Cardiac septum (tissue), 1 donor: ENCODE measurements at regions not wholly inside any gene's neighbourhood (a gene's known extent, or its start where the extent isn't known, plus 50 kb on each side); places are given as distances from the start of the nearest gene placed in this dataset.
"Not testable (repeated sequence)": the region's sequence is repeated elsewhere in the genome, so short reads cannot be mapped to it uniquely, and the experiment has no call there.

ENCODE experiments used
- DNase-seq: peaks from one replicate; pipeline ENCODE4 v3.0.0-alpha.2; 2020; ENCODE audit warnings: low spot score
- intact Hi-C: fragments of 100-400 bp; cut with DNase I; formaldehyde crosslinking; loops from one replicate; pipeline ENCODE4 v1.14.0; 2022
- donor health status: DM: no; HTN: no; CAD: no.

DNA sequence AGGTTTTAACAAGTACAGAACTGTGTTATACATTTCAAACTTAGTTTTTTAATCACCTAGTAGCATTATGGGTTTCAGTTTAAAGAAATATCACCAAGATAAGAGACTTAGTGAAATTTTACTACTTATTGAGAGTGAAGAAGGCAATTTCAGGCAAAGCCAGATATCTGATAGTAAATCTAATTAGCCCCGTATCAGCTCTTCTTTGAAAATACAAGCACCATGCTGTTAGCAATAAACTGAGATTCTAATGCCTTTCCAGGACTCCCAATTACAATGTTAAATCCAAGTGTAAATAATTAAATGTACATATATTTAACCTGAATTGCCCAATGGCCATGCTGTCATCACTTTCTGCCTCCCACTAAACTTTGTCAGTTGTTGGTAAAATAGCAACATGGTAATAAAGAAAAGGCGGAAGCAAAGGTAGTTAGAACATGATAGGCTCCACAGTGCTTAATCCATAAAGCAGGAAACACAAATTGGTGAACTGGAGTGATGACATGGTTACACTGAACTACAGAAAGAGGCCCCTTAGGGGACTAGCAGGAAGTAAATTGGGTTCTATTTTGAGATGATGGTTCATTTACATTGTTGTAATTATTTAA lies 646.1 kb downstream of the C12orf50 start:
- DNase-seq, result no peak
- intact Hi-C loops, result no loop called here

GRCh38 chr12:87382436-87382835 lies 646.8 kb downstream of the C12orf50 start:
- no peak for DNase-seq
- intact Hi-C loops, result no loop called here

DNA sequence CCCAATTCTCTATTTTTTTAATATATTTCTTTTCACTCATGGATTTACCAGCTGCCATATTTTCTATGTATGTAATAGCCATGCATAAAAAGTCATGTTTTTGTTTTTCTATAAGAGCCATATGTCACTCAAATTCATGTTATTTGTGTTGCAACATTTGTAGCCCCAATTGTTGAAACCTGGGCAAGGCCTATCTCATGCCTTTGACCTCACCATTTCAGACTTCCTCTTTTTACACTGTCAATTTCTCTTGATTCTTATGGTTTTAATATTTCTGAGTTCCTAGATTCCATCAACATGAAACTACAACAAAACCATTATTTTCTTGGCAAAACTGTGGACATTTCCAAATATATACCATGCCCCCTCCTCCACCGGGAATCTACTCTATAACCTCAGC lies 647.5 kb downstream of the C12orf50 start:
- no peak for DNase-seq
- intact Hi-C loops, result no loop called here

GRCh38 chr12:87378526-87378925 lies 650.7 kb downstream of the C12orf50 start:
- intact Hi-C loops, result no loop called here
- DNase-seq, result no peak

DNA sequence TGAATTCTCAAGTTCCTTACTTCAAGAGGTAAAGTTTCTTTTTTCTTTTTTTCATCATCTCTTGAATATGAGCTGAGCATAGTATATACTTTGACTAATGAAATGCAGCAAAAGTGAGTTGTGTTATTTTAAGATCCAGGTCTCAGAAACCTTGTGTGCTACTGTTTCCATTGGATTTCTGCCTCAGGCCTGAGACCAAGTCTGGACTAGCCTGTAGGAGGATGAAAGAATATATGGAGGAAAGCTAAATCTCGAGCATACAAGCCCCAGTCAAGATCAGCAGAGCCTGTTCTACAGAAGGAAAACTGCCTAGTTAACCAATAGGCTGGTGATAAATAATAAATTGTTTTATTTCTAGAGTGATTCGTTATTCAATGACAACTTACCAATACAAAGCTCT lies 652.5 kb downstream of the C12orf50 start:
- no peak for DNase-seq
- intact Hi-C loops, result no loop called here

DNA sequence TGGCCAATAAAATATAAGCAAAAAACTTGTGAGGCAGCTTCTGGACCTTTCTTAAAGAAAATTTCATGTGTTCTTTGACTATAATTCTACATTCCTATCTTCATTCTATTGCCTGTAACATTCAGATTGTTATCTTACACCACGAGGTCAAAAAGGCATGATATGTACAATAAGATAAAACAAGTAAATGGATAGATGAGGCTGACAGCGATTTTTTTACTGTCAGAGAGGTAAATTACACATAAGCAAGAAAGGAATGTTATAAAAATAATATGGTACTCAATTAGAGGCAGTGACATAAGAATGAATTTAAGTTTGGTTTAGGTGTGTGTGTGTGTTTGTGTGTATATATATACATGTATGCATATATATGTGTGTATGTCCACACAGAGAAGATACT lies 660.0 kb downstream of the C12orf50 start:
- intact Hi-C loops, result no loop called here
- DNase-seq, result no peak

DNA sequence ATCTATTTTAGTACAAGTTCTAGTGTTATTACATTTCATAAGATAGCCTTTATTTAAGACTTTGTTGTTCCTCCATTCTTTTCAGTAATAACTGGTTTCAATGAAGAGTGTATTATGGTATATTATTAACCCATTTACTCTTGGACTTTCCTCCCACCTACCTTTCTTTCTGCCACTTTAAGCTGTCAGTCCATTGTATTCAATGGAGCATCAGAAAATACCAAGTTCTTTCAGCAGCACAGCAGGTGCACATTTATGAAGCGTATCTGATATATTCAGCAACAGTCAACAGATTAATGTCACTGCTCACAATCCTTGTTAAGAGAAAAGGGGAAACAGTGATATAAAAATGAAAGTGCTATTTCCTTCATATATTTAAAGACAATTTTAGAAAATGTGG lies 660.9 kb downstream of the C12orf50 start:
- DNase-seq, result no peak
- intact Hi-C loops, result no loop called here

DNA sequence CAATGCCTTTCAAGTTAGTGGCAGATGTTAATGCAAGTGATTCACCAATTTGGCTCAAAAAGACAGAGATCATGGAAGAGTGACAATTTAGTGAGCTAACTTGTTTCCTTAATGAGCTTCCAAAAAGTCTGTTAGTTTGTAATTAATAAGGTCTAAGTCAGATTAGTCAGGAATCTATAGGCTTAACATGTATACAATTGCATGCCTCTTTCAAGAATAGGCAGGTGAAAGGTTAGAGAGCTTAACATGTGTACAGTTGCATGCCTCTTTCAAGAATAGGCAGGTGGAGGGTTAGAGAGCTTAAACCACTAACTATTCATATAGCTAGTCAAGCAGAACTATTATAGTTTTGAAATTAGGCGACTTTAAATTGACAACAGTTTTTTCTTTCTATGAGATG lies 663.8 kb downstream of the C12orf50 start:
- no peak for DNase-seq
- intact Hi-C loops, result no loop called here

DNA sequence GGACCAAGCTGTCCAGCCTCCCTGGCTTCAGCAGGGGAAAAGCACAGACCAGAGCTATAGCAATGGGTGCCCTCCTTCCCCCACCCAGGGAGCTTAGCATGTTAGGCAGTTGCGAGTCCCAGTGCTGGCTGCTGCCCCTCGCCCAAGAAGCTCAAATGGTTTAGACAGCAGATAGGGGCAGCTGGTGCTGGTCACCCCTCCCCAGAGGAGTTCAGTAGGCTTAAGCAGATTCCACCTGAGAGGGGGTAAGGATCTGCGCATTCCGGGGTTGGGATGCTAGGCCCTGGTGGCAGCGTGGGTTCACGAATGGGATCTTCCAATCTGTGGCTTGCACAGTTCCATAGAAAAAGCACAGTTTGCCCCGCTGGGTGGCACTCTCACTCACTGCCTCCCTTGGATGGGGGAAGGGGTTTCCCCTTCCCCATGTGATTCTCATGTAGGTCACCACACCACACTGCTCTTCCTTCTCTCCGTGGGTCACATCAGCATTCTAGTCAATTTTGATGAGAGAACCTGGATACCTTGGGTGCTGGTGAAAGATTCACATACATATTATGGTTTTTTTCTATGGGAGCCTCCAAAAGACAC lies 665.6 kb downstream of the C12orf50 start:
- intact Hi-C loops, result no loop called here
- DNase-seq, result peak; percentile 60

- intact Hi-C loops, result no loop called here
- no peak for DNase-seq
These were observed 679.5 kb downstream of the C12orf50 start for GRCh38 chr12:87349681-87350080.

DNA sequence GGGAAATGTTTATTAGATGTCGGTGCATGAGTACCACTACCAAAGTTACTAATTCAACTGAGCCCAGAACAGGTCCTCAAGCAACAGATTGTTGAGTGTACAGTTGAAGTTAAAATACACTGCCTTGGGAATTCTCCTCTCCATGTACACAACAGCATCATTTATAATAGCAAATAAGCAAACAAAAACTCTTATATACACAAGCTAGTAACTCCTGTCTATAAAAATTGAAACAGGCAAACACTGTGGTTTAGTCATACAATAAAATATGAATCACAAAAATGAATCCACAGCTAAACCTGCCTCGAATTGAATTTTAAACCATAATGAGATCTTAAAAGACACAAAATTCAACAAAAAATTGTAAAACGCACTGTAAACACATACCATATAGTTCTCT lies 681.1 kb downstream of the C12orf50 start:
- no peak for DNase-seq
- intact Hi-C loops, result no loop called here

GRCh38 chr12:87344699-87345098 lies 684.5 kb downstream of the C12orf50 start:
- intact Hi-C loops, result no loop called here
- DNase-seq, result no peak

GRCh38 chr12:87338681-87339080 lies 690.5 kb downstream of the C12orf50 start:
- no peak for DNase-seq
- intact Hi-C loops, result no loop called here

DNA sequence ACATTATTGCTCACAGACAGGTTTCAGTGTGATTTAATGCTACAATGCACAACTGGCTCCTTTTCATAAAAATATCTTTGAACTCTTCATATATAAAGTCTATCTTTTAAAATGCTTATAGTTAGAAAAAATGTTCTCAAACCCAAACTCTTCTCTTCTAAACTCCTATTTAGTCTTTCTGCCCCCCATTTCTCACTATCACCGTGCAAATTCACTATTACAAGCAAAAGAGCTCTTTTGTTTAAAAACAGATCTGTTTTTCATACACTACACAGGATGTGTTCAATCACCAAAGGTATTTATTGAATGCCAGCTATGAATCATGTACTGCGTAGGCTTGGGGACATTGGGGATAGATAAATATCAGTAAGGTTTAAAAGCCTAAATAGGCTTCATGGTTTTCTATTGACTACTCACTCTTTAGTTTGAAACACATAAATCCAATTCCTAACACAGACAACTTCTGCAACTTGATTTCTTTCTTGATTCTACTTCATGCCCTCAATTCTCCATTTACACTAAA lies 692.3 kb downstream of the C12orf50 start:
- intact Hi-C loops, result no loop called here
- no peak for DNase-seq

GRCh38 chr12:87332987-87333726 lies 696.0 kb downstream of the C12orf50 start:
- no peak for DNase-seq
- intact Hi-C loops, result no loop called here

DNA sequence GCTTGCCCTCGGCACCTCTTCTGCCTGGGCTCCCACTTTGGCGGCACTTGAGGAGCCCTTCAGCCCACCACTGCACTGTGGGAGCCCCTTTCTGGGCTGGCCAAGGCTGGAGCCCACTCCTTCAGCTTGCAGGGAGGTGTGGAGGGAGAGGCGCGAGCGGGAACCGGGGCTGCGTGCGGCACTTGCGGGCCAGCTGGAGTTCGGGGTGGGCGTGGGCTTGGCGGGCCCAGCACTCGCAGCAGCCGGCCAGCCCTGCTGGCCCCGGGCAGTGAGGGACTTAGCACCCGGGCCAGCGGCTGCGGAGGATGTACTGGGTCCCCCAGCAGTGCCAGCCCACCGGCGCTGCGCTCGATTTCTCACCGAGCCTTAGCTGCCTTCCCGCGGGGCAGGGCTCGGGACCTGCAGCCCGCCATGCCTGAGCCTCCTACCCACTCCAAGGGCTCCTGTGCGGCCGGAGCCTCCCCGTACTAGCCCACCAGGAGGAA lies 699.1 kb downstream of the C12orf50 start:
- intact Hi-C loops, DNase-seq: not testable (repeated sequence)

GRCh38 chr12:87329076-87329863 lies 699.9 kb downstream of the C12orf50 start:
- intact Hi-C loops, result no loop called here
- no peak for DNase-seq

GRCh38 chr12:87323369-87323768 lies 705.8 kb downstream of the C12orf50 start:
- intact Hi-C loops, result no loop called here

GRCh38 chr12:87320724-87321123 lies 708.5 kb downstream of the C12orf50 start:
- intact Hi-C loops, result no loop called here
- no peak for DNase-seq

More at GRCh38 chr12:87323369-87323768, 705.8 kb downstream of the C12orf50 start:
- DNase-seq, result no peak

- no peak for DNase-seq
- intact Hi-C loops, result no loop called here
These were observed 711.9 kb downstream of the C12orf50 start for GRCh38 chr12:87317302-87317701.
